GM19025 (cell line): ENCODE measurements at regions not wholly inside any gene's neighbourhood (a gene's known extent, or its start where the extent isn't known, plus 50 kb on each side); places are given as distances from the start of the nearest gene placed in this dataset.
A peak's percentile ranks its signal among the peaks of the same experiment; 100 is the strongest.

ENCODE experiments used
- ATAC-seq: cut with Tn5 transposase; IDR thresholded peaks from one replicate; pipeline ENCODE4 v1.9.1; 2021; ENCODE audit warnings: mild to moderate bottlenecking, low read depth, moderate library complexity; ENCODE audit not compliant: unreplicated experiment

DNA sequence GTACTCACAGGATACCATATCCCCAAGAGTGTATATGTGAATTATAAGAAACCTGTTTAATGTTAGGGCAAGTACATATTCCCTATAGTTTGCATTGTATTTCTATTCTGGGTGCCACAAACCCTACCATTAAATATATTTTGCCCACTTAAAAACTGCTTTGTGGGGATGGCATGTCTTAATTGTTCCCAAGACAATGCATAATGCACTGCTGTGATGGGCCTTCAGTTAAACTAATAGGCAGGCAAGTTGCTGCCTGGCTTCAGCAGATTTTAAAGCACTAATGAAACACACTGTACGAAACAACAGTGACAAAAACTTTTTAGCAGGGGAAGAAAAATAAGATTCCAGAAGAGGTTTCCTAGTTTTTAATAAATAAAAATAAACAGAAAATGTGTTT is 104.8 kb upstream of the VRK2 start:
- ATAC-seq: no peak

DNA sequence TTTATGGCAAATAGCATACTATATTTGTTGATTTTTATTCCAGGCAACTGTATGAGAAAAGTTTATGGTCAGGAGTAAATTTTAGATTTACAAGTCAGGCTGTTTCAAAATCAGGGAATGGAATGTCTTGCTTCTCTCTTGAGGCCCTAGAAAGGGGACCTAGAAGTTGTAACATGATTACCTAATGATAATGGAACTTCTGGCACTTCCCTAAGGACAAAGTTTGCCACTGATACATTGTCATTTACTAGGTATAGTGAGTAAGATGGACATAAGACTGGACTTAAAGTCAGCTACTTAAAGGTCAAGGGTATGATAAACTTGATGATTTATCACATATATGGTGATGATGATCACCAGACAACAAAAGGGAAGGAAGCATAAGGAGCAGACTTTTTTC is 103.3 kb upstream of the VRK2 start:
- no peak for ATAC-seq

DNA sequence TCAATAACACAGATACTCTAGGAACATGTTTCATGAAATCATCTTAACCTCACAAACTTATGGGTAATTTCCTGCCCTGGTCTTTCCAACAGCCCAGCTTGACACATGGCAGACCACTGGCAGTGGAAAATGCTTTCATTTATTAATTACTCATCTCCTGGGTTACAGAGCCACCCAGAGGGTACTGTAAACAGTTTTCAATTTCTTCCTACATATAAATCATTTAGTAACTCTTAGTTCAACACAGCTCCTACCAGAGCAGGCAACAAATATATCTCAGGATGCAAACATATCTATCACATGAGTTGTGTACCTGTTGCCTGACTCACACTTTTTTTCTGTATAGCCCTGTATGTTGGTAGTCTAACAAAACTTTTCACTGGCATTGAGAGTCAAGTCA is 99.2 kb upstream of the VRK2 start:
- no peak for ATAC-seq

DNA sequence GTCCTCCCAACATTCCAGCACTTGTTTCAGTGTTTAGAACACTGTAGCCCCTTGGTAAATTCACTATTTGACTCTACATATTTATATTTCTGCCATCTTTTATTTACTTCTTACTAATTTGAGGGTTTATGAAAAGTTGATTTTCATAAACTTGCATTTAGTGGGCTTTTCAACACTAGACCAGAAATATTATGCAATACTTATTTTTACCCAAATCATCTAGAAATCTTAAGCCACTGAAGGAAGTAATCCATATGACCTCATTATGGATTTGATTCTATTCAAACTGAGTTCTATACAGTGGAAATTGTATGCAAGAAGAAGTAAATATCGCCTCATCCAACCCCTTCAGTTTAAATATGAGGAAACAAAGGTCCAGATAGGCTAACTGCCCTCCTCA is 92.6 kb upstream of the VRK2 start:
- no peak for ATAC-seq

DNA sequence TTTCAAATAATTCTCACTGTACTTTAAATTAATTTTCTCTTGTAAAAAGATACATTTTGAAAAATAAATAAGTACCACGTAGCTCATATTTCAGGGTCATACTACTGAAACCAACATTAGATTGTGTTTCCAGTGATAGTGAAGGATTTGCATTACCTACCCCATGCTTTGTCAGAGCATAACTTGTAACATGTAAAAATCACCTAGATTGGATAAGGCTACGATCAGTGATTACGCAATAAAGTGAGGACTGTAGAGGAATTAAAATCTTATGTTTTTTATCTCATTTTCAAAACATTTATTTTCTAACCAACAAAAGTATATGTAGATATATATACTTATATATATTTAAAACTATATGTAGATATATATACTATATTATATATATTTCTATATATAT is 89.4 kb upstream of the VRK2 start:
- ATAC-seq: no peak

DNA sequence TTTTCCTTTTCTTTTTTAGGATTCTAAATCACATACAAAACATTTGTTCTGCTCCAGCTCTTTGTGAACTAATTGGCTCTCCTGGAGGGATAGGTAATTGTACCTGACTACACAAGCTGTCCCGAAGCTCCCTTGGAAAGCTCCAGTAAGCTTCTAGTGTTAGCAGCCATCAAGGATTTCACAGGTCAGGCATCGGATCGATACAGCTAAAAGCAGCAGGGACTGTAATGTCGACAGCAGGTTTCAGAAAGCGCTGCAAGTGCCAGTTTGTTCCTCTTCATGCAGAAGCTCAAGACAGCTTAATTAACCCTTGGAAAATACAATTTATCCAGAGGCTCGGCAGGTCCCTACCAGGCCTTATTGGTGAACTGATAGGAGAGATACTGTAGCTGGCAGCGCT is 87.2 kb upstream of the VRK2 start:
- no peak for ATAC-seq

DNA sequence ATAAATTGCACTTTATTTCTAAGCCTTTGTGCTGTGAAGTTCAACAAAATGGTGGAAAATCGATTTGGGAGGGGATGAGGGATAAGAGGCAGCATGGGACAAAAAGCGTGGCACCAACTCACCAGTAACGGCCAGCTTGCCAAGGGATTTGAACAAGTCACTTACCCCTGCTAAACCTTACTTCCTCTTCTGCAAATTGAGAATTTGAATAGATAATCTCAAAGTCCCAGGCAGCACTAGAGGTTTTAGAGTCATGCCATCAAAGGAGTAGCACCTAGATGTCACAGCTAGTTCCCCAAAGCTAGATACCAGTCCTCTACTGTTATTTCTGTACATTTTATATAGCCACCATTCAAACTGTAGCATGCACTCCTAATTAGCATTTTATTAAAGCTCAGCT is 83.7 kb upstream of the VRK2 start:
- ATAC-seq: no peak

DNA sequence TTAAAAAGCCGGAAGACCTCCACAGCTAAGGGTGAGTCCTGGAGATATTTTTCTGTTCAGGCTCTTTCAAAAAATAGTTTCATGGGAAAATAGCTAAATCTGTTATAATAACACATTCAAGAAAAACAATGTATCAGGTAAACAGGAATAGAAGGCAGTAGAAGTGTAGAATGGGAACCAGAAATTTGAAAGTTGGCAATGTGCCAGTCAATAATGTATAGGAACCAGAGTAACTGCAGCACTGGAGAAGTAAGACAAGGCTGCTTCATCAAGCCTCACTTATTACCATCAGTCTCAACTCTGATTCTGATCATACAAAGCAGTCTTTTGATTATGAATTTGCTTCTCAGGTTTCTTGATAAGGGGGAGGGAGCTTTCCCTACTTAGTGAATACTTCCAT is 81.4 kb upstream of the VRK2 start:
- no peak for ATAC-seq

DNA sequence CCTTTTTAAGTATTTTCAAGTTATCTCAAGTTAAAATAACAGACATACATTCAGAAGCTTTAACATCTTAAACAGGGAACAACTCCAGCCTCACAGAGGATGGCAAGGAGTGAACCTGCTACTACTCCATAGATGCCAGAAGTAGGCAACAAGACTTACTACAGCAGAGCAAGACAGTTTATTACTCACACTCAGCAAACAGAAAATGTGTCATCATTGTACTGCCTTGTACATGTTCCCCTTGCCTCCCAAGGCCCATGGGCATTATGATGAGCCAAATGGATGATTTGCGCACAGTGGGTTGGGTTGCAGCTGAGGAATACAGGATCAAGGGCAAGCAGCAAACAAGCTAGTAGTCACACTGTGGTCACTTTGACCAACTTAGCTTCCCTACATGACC is 80.6 kb upstream of the VRK2 start:
- ATAC-seq: no peak

DNA sequence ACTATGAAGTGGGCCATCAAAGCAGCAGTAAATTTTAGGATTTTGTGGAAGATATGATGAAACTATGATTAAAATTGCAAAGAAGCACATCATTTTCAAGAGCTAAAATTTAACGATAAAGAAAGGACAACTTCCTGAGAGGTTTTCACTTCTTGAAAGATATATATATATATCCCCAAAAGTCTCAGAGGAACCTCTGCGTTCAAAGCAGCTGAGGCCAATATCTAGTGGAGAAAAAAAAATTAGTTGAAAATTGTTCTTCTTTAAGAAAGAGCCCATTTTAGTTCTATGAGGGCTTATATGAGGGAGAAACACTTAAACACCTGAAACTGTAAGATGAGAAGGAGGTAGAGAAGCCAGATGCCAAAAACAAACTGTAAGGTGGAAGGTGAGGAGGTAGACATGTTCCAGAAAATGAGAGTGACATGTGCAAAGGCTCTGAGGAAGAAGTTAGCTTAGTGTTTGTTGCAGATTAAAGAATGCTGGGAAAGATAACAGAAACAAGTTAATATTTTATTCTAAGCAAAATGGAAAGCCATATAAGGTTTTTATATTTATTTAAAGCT is 72.9 kb upstream of the VRK2 start:
- ATAC-seq: no peak

DNA sequence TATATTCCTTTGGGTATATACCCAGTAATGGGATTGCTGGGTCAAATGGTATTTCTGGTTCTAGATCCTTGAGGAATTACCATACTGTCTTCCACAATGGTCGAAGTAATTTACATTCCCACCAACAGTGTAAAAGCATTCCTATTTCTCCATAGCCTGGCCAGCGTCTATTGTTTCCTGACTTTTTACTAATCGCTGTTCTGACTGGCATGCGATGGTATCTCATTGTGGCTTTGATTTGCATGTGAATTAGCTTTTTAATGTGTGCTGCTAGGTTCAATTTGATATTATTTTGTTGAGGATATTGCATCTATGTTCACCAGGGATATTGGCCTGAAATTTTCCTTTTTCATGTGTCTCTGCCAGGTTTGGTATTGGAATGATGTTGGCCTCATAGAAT is 67.4 kb upstream of the VRK2 start:
- no peak for ATAC-seq

DNA sequence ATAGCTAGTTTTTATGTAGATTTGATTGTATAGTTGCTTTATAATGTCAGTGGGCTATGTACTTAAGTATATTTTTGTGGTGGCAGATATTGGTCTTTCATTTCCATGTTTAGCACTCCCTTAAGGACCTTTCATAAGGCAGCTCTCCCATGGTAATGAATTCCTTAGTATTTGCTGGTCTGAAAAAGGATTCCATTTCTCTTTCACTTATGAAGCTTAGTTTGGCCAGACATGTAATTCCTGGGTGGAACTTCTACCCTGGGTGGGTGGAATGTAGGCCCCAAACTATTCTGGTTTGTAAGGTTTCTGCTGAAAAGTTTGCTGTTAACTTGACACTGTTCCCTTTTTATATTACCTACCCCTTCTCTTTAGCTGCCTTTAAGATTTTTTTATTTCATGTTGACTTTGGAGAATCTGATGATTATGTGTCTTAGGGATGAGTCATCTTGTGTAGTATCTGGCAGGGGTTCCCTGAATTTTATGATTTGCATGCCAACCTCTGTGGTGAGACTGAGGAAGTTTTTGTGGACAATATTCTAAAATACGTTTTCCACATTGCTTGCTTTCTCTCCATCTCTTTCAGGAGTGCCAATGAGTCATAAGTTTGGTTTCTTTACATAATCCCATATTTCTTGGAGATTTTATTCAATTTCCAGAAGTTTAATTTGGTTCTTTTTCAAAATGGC is 65.4 kb upstream of the VRK2 start:
- no peak for ATAC-seq

DNA sequence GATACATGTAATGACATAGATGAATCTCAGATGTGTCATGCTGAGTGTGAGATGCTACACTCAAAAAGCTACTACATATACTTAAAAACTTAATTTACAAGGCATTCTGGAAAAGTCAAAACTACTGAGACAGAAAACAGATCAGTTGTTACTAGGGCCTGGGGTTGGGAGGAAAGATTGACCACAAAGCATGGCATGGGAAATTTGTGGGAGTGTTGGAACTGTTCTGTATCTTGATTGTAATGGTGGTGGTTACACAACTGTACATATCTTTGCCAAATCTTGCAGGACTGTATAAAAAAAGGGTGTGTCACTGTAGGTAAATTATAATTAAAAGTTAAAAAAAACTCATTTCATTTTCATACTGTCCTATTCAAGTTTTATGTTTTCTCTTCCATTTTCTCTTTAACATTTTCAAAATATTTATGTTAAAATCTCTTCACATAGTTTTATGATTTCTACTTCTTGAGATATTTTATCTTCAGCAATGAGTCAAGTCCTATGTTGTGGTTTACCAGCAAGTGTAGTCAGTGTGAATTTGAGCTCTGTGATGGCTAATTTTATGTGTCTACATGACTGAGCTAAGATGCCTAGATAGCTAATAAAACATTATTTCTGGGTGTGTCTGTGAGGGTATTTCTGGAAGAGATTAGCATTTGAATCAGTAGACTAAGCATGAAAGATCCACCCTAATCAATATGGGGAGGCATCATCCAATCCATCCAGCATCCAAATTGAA is 58.6 kb upstream of the VRK2 start:
- no peak for ATAC-seq

DNA sequence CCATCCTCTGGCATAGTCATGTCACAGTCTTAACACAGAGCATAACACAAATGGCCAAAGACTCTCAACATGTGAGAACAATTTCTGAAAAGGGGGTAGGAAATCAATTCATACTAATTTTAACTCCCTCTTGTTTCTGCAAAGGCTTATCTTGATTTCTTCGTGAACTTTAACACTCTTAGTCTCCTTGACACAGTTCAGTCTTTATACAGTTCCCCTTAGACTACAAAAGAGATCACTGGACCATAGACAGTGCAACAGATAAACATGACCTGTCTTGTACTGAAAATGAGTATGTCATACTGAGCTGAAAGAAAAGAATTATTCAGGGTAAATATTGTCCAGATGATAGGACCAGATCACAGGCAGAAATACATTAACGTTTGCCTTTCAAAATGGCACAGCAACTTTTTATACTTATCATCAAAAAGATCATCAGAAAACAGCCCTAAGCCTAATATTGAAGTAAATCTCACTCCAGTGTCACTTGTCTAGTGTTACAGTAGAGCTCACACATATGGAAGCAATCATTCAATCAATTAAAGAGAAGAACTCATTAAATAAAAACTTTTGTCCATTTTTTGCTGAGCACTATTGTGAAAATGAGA is 56.4 kb upstream of the VRK2 start:
- ATAC-seq: peak; percentile 58
